Hematopoietic multipotent progenitor cell (in vitro differentiated cells): ENCODE measurements at regions not wholly inside any gene's neighbourhood (a gene's known extent, or its start where the extent isn't known, plus 50 kb on each side); places are given as distances from the start of the nearest gene placed in this dataset.

Experiments used
- DNase-seq, 3 donors: peaks; one replicate each; pipeline ENCODE4 v3.0.0-alpha.2; 2011 to 2015; ENCODE audit warnings: low read depth in 2 of 3, low spot score in 2 of 3

DNA sequence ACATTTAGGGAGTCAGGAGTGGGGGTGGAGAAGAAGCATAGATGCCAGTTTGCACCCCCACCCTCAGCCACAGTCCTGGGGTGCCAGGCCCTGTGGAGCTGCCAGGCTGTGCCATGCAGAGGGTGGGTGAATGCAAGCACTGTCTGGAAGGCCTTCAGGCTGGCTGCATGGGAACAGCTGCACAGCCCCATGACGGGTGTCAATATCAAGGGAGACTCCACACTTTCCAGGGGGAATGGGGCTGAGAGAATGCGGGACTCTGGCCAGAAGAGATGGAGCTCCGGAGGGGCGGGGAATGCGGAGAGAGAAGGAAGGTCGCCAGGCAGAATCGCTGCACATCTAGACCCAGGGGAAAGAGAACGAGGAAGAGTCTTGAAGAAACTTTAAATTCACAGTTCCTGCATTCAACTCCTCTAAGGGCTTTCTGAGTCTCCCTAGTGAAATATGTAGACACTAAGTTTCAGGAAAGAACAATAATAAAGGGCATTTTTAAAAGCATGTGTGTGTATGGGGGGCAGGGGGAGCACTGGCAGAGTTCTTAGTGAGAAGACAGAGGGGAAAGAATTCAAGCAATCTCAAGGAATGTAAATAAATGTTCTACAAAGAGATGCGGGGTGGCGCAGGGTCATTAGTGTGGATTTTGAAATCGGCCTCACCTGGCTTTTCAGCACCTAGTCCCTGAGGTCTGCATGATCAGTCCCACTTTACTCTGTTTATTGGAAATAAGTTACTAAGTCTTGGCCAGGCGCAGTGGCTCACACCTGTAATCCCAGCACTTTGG is 59.1 kb downstream of the BOD1 start:
- DNase-seq = no peak

- DNase-seq = no peak
These were observed 60.1 kb downstream of the BOD1 start for GRCh38 chr5:173556142-173557028.

GRCh38 chr5:173554989-173555705 is 61.3 kb downstream of the BOD1 start:
- no peak for DNase-seq

DNA sequence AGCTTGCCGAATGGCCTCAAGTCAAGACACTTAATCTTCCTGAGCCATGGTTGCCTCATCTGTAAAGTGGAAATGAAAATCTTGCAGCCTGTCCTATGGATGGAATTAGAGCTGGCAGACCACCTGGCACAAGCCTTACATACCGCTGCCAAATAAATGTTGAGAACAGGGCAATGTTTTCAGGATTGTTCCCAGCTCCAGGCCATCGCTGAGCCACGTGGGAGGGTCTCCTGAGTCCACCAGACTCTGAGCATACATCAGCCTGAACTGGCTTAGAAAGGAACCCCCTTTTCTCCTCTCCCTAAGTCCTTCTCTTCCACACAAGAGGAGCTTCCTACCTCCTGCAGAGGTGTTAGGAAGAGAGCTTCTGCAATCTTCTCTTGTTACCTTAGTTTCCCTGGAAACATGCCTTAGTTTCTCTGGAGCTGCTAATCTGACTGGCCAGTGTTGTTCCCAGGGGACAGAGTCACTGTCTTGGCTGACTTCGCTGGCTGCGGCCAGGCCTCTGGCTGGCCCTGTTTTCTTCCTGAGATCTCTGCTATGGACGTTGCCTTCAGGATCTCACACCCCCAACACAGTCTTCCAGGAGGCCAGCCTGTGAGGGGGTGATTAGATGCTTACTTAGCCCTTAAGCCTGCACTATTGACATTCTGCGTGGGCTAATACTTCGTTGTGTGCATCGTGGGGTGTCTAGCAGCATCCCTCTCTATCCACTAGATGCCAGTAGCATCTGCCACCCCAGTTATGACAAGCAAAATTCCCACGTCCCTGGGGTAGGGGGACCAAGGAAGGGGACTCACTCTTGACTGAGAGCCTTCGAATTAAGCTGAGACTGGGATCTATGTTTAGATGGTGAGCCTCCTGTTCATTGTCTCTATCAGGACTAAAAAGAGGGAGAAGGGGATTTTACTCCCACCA is 62.2 kb downstream of the BOD1 start:
- DNase-seq = no peak

- no peak for DNase-seq
These were observed 65.8 kb downstream of the BOD1 start for GRCh38 chr5:173550641-173551040.

GRCh38 chr5:173549644-173550043 is 66.8 kb downstream of the BOD1 start:
- no peak for DNase-seq

DNA sequence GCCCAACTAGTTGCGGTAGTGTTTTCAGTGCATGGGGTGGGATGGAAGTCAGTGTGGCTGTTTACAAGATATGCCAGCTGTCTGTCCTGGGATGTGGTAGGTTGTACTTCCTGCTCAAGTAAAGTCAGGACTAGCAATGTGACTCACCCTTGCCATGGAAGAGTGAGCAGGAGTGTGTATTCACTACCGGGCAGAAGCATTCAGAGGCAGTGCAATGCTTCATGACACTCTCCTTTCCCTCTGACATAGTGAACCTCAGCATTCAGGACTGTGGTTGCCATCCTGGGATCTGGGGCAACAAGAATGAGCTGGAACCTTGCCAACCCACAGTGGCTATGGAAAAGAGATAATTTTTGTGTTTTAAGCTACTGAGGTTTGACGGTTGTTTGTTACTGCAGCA is 68.9 kb downstream of the BOD1 start:
- DNase-seq = no peak

GRCh38 chr5:173542964-173543363 is 73.5 kb downstream of the BOD1 start:
- no peak for DNase-seq

DNA sequence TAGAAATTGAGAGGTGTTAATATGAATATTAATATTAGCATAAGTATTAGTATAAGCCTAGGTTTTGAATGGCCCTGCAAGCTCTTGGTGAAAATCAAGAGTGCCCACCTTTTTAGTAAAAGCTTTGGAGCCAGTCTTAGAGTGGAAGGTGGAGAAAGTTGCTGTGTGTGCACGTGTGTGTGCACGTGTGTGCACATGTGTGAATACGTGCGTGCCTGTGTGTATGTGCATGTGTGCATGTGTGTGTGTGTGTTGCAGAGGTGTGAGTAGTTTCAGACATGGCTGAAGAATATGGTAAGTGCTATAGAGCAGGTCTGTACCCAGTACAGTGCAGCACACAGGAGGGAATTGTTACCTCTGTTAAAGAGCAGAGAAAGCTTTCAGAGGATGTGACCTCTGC is 74.3 kb downstream of the BOD1 start:
- no peak for DNase-seq

GRCh38 chr5:173538654-173539053 is 77.8 kb downstream of the BOD1 start:
- DNase-seq = no peak

DNA sequence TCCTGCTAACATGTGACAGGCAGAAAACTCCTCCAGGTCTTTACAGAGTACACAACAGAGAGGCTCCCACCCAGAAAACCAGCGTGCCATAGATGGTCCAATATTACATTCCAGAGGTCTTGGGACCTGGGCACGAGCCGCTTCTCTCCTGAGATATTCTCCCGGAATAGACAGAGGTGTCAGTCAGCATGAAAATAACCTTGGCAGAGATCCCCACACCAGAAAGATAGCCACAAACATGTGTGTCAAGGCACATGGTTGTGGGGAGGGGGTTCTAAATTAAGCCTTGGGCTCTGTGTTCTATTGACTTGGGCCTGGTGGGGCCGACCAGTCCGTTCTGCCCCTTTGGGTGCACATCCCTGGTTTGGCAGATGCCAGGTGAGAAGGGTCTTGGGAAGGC is 78.4 kb downstream of the BOD1 start:
- DNase-seq = no peak

GRCh38 chr5:173537228-173537627 is 79.2 kb downstream of the BOD1 start:
- DNase-seq = no peak

GRCh38 chr5:173535976-173536639 is 80.3 kb downstream of the BOD1 start:
- DNase-seq = no peak

GRCh38 chr5:173535166-173535975 is 81.1 kb downstream of the BOD1 start:
- no peak for DNase-seq

DNA sequence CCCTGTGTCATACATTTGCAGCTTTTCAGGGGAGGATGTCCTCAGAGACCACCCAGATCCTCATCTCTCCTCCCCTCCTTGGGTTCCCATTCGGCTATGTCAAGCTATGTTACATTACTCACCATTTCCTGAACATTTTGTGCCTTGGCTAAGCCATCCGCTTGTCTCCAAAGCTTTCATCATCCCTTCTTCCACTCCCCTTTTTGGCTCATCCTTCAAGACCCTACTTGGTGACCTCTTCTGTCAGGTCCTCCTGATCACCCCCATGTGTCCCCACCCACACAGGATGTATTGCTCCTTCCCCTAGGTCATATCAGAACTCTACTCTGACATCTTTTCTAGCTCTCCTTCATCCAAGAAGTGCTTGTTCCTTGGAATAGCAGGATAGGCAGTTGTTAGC is 81.8 kb downstream of the BOD1 start:
- no peak for DNase-seq

- no peak for DNase-seq
These were observed 82.4 kb downstream of the BOD1 start for GRCh38 chr5:173534031-173534430.

GRCh38 chr5:173532689-173533250 is 83.7 kb downstream of the BOD1 start:
- no peak for DNase-seq

GRCh38 chr5:173531863-173532262 is 84.6 kb downstream of the BOD1 start:
- no peak for DNase-seq

- DNase-seq = no peak
These were observed 85.9 kb downstream of the BOD1 start for GRCh38 chr5:173530547-173530946.
